ENCODE measurements at regions not wholly inside any gene's neighbourhood (a gene's known extent, or its start where the extent isn't known, plus 50 kb on each side); places are given as distances from the start of the nearest gene placed in this dataset.
"Not testable (repeated sequence)": the region's sequence is repeated elsewhere in the genome, so short reads cannot be mapped to it uniquely, and the experiment has no call there.

DNA sequence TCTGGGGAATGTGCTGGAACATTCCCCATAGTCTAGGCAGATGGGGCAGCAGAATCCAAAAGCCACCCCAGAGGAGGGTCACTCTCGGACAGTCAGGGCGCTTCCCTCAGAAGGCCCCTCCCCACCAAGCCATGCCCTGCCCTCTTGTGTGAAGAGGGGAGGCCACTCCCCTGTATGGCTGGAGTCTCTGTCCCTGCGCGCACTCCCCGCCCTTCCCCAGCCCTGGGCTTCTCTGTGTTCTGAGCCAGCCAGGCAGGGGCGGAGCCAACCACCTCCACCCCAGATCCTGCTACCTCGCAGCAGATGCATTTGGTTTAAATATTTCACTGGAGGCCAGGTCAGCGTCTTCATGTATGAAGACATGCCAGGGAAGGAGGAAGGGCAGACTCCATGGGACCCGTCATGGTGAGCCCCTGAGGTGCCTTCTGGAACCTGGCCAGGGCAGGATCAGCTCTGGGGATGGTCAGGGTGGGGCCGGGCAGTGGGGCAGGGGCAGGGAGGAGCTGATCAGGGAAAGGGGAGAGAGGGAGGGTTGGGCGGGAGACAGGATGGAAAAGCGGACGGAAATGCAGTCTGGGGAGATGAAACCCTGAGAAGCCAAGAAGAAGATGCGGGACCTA is 107.3 kb downstream of the ADRA2C start:
- DNase-seq (ENCODE audit: extremely low read depth in 1 of 11, low read depth in 9 of 11, low spot score in 4 of 11): no peak

- no peak for DNase-seq (ENCODE audit: extremely low read depth in 1 of 11, low read depth in 9 of 11, low spot score in 4 of 11)
Observed at GRCh38 chr4:3874028-3874415, 107.8 kb downstream of the ADRA2C start.

- DNase-seq (ENCODE audit: extremely low read depth in 1 of 11, low read depth in 9 of 11, low spot score in 4 of 11): no peak
Observed at GRCh38 chr4:3874525-3875110, 108.4 kb downstream of the ADRA2C start.

GRCh38 chr4:3875466-3875865 is 109.3 kb downstream of the ADRA2C start:
- DNase-seq (ENCODE audit: extremely low read depth in 1 of 11, low read depth in 9 of 11, low spot score in 4 of 11): no peak

DNA sequence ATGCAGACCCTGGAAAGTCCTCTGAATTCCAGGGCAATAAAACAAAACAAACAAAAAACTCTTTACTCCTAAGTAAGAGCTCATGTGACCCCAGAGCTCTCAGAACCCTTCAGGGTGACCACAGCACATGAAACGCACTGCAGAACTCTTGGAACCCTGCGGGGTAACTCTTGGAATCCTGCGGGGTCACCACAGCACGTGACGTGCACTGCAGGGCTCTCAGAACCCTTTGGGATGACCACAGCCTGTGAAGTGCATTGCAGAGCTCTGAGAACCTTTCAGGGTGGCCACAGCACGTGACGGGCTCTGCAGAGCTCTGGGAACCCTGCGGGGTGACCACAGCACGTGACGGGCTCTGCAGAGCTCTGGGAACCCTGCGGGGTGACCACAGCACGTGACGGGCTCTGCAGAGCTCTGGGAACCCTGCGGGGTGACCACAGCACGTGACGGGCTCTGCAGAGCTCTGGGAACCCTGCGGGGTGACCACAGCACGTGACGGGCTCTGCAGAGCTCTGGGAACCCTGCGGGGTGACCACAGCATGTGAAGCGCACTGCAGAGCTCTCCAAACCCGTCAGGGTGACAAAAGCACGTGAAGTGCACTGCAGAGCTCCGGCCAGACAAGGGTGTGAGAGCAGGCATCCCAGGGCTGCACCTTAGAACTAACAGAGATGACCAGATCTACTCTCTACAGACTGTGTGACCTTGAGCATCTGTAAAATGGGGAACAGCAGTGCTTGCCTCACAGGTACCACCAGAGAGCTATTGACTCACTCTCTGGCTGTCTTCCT is 110.1 kb downstream of the ADRA2C start:
- not testable (repeated sequence) for DNase-seq (ENCODE audit: extremely low read depth in 1 of 11, low read depth in 9 of 11, low spot score in 4 of 11)

DNA sequence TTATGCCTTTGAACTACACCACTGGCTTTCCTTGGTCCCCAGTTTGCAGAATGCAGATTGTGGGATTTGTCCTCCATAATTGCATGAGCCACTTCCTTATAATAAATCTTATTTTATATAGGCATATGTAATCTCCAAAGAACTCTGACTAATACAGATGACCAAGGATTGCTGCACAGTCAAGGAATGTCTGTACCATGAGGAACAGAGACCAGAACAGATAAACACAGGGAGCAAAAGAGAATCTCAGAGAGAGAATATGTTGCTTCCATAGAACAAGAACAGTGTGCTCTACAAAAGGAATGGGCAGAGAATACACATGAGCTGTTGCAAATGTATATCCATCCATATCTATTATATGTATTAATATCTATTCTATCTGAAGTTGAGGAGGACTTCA is 111.1 kb downstream of the ADRA2C start:
- DNase-seq (ENCODE audit: extremely low read depth in 1 of 11, low read depth in 9 of 11, low spot score in 4 of 11): no peak

DNA sequence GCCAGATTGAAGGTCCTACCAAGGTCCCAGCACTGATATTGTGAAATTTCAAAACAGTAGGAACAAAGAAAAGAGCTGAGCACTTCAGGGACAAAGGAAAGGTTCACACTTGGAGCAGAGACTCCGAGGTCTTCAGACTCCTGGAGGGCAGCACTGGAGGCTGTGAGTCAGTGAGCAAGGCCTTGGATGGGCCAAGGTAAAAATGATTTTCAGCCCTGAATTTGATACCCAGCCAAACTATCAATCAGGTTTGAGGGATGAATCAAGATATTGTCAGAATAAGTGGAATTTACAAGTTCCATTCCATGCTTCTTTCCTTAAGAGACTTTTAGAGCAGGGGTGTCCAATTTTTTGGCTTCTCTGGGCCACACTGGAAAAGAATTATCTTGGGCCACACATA is 111.7 kb downstream of the ADRA2C start:
- DNase-seq (ENCODE audit: extremely low read depth in 1 of 11, low read depth in 9 of 11, low spot score in 4 of 11): no peak

DNA sequence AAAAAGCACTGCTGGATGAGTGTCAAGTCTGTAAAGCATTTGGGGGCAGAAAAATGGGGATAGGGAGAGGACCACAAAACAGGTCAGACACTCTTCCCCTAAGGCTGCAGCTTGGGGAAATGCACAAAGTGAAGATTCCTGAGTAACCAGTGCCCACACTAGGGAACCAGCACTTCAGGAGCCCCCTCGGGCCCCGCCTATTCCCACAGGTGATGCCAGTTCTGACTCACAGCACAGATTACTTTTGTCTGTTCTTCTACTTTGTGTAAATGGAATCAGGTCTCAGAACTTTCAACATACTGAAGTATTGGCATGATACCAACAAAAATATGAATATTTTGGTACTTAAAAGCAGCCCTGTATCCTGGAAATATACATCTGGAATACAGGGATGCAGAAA is 112.5 kb downstream of the ADRA2C start:
- DNase-seq (ENCODE audit: extremely low read depth in 1 of 11, low read depth in 9 of 11, low spot score in 4 of 11): no peak

DNA sequence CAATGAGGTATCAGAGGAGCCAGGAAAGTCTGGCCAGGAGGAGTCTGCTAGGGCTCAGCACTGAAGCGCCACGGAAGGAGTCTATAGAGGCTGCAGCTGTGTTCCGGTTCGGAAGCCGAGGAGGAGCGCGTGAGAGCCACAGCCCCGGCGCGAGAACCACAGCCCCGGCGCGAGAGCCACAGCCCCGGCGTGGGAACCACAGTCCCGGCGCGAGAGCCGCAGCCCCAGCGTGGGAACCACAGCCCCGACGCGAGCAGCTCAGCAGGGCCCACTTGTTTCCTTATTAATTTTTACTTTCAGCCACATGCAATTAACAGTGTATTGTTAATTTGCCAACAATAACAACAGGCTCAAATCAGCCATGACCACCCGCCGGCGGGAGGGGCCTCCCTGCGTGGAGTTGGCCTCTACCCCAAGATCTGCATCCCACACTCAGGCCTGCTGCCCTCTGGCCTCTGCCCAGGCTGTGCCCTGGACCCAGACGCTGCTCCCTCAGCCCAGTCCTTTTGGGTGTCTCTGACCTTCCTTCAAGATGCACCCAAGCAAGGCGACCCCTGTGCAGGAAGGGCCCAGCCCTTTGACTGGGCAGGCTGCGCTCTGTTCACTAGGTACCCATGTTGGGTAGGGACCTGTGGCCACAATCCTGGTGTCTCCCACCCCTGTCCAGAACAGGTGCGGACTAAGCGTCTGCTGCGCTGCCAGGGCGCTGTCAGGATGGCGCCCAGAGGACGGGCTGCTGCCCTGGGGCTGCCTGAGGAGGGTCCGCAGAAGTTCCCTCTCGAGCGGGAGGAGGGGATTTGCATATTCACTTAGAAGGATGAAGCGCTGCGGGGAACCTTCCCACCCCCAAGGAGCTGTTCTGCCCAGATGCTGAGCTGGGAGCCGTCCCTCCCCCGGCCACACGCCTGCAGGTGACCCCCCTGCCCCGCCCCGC is 113.8 kb downstream of the ADRA2C start:
- DNase-seq (ENCODE audit: extremely low read depth in 1 of 11, low read depth in 9 of 11, low spot score in 4 of 11): no peak

GRCh38 chr4:3880615-3881120 is 114.5 kb downstream of the ADRA2C start:
- peak; percentile 42 to 71 (median 61) for DNase-seq (ENCODE audit: extremely low read depth in 1 of 11, low read depth in 9 of 11, low spot score in 4 of 11)

- DNase-seq (ENCODE audit: extremely low read depth in 1 of 11, low read depth in 9 of 11, low spot score in 4 of 11): not testable (repeated sequence)
Observed at GRCh38 chr4:3882316-3882885, 116.2 kb downstream of the ADRA2C start.

DNA sequence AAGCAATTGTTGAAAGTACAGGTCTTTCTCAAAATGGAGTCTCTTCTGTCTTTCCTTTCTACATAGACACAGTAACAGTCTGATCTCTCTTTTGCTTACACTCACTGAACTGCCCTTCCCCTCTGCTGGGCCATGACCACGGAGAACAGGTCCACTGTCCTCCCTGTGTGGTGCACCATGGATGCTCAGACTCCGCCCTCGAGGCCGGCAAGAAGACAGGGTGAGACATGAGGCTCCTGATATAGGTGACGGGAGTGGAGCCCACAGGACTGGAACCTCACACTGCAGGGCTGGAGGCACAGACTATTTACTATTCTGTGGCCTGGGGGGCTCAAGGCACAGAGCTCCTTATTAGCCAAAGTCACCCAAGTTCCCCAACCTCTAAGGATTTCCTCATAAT is 118.1 kb downstream of the ADRA2C start:
- DNase-seq (ENCODE audit: extremely low read depth in 1 of 11, low read depth in 9 of 11, low spot score in 4 of 11): not testable (repeated sequence)

- peak in 1 of 11 donors; percentile 6 for DNase-seq (ENCODE audit: extremely low read depth in 1 of 11, low read depth in 9 of 11, low spot score in 4 of 11)
Observed at GRCh38 chr4:3893590-3893989, 127.4 kb downstream of the ADRA2C start.

GRCh38 chr4:3894086-3894959 is 128.1 kb downstream of the ADRA2C start:
- not testable (repeated sequence) for DNase-seq (ENCODE audit: extremely low read depth in 1 of 11, low read depth in 9 of 11, low spot score in 4 of 11)

DNA sequence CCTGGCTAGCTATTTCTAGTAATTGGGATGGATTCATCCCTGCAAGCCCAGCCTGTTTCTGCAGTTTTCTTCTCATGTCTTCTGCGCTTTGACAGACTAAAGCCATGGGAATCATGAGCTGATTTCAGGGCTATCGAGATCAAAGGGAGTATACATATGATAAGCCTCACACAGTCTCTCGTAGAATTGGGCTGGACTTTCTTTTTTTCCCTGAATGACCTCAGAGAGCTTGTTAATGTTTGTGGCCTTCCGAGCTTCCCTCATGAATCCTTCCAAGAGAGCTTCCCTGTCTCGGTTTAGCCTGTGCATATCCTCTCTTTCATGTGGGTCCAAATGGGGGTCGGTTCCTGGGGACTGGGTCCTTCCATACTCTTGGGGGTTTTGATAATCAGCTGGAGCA is 130.3 kb downstream of the ADRA2C start:
- DNase-seq (ENCODE audit: extremely low read depth in 1 of 11, low read depth in 9 of 11, low spot score in 4 of 11): no peak

- not testable (repeated sequence) for DNase-seq (ENCODE audit: extremely low read depth in 1 of 11, low read depth in 9 of 11, low spot score in 4 of 11)
Observed at GRCh38 chr4:3896871-3897578, 130.8 kb downstream of the ADRA2C start.

DNA sequence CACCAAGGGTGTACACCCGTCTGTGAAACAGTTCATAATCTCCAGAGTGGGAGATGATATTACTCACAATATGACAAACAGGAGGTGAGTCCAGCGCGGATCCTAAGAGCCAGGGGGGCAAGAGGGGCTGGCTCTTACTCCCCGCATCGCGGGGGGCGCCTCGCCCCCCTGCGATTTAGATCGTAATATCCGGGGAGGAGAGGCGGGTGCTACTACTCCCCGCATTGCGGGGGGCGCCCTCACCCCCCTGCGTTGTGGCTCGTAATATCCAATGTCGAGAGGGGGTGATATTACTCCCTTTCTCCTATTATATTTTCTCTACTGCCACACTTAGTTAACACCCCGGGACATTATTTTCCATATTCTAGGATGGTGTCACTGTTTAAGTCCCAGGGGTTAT is 131.9 kb downstream of the ADRA2C start:
- no peak for DNase-seq (ENCODE audit: extremely low read depth in 1 of 11, low read depth in 9 of 11, low spot score in 4 of 11)

All from renal cortex interstitium (tissue), 11 donors.